SIG-M5 (cell line): ENCODE measurements at regions not wholly inside any gene's neighbourhood (a gene's known extent, or its start where the extent isn't known, plus 50 kb on each side); places are given as distances from the start of the nearest gene placed in this dataset.

Experiments used
- DNase-seq: peaks from one replicate; lab custom pipeline; 2025; lab: John Stamatoyannopoulos, UW

DNA sequence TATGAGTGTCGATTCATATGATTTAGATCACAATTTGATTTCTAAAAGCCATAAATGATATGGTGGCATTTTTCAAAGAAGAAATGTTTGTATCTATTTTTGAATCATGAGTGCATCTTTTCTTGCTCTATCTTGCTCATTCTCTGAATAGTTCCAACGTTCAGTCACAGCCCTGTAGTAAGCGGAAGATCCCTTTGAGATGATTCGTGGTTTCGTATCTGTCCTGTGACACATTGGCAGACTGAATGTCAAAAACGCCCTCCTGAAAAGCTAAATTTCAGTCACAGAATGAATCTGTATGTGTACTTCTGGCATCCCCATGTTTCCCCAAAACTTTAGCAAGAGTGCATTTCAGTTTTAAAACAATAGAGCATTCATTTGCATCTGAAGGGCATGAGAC is 1066.9 kb upstream of the TENM3 start:
- no peak for DNase-seq

DNA sequence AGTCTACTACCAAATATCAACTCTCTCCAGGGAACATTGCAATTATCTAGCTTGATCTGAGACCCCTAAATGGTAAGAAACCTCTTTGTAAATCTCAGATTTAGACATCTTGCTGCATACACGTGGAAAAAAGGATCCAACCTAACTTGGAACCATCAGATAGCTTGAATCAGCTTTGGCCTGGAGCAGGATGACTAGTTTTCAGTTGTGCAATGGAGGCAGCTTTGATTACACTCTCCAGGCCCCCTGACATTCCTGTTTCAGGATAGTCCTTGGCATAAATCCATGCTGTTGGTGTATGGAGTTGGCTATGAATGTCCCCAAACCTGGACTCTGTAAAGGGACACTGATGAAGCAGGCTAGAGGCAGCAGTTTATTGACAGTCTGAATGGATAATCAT is 1061.9 kb upstream of the TENM3 start:
- DNase-seq = no peak

DNA sequence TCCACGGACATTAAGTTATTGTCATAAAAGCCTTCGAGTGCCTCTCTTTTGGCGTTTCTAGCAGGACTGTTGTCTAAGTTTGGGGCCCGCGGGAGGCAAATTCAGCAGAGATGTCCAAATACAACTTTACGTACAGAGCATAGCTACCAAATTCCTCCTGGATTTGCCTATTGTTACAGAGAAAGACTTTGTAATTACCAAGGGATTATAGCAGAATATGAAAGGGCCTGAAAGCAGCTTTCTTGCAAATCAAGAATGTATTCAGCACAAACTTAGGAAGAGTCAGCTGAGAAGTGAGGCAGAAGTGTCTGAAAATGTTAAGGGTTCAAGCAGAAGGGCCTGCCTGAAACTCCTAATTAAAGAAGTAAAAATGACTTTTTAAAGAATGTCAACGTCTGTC is 1053.5 kb upstream of the TENM3 start:
- DNase-seq = no peak

DNA sequence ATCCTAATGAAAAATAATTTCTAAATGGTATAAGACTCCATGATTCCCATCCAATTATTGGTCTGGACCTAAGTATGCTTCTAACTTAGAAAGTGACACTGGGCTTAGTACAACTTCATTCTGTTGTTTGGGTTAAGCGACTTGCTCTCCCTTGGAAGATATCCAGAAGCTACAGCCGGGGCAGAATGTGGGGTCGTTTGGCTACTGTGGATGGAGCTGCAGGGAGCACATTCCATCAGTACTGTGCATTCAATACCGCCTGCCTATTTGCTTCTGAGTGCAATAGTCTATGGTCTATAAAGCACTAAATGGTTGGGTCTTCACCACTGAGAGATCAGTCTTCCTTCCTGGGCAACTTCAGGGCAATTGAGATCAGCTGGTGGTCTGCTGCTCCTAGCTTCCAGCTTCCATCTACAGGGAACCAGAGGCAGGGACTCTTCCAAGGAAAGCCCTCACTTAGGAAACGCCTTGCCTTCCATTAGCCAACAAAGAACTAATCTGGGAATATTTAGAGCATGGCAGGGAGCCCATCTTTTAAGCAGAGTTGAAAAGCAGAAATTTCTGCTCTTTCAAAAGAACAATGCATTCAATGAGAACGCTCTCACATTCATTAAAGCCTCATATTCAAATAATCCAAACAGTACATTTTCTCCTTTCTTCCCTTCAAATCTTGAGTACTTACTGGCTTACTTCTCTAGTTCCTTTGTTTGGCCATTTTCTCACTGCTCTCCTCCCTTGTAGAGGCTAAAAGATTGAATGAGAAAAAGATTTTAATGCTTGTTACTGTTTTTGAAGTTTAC is 1049.9 kb upstream of the TENM3 start:
- no peak for DNase-seq

DNA sequence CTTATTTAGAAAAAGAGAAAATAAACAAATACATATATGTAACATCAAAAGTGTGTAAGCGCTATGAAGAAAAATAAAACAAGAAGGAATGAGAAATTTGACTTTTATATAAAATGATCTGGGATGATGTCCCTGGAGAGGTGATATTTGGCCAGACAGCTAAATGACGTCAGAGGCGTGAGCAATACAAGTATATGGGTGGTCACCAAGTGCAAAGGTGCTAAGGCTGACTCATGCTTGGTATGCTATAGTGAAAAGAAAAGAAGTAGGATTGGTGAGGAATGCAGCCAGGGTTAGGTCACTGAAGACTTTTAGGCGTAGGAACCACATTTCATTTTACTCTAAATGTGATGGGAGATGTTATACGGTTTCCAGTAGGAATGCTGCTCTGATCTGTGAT is 1049.1 kb upstream of the TENM3 start:
- DNase-seq = no peak

DNA sequence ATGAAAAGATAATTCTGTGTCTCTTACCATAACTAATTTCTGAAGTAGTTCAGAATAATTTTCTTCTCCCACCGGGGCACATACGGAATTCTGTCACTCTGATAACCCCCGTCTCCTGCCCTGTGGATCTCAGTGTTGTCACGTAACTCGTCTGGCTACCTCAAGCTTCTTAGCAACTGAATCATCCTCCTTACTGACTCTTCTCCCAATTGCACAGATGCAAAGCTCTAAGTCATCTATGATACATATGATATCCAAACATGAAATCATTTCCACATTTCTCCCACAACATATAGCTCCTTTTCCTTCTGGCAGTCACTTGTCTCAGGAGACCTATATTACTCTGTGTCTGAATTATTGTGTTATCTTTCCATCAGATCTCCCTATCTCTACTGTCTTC is 1043.1 kb upstream of the TENM3 start:
- DNase-seq = no peak

DNA sequence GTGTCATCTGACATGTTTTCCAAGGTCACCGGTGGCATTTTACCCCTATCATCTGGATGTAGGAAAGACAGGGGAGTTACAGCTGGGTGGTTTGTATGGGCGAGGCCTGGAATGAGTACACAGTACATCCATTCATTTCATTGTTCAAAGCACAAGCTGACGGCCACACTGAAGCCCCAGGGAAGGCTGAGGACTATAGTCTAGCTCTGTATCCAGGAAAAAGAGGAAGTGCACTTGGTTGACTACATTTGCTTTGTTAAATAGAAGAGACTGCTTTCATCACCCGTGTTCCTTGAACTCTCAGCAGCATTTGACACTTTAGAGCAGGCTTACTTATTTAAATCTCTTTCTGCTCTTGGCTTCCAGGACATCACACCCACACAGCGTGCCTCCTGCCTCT is 1041.0 kb upstream of the TENM3 start:
- DNase-seq = no peak

DNA sequence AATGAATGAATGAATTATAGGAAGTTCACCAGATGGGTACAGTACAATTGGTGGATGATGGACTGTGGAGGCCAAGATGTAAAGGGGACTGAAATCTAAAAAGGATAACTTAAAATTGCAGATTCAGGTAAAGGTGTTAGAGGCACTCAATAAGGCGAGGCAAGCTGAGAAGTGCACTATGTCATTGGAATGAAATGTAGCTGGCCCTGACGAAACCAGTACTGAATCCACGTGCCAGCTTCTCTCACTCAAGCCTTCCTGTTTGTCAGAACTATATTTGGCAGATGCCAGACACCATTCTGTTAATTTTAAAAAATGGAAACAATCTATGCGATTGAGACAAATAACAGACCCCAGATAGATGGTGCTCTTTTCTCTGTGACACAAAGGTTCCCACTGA is 1039.1 kb upstream of the TENM3 start:
- DNase-seq = no peak

DNA sequence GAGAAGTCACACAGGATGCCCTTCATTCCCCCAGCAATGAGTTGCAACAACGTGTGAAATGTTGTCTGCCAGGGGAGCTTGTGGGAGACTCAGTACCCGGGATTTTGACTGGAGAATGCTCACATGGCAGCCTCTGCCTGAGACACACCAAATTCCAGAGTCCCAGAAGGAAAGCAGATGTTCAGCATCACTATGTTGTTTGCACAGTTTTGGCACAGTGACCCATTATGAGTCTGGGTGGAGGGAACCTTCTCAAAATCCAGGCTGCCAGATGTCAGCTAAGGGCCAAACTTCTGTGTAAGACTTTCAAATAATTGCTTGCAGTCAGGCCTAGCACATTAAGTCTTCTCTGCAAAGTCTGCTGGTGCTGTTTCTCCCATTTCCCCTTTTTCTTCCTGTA is 1029.7 kb upstream of the TENM3 start:
- no peak for DNase-seq

DNA sequence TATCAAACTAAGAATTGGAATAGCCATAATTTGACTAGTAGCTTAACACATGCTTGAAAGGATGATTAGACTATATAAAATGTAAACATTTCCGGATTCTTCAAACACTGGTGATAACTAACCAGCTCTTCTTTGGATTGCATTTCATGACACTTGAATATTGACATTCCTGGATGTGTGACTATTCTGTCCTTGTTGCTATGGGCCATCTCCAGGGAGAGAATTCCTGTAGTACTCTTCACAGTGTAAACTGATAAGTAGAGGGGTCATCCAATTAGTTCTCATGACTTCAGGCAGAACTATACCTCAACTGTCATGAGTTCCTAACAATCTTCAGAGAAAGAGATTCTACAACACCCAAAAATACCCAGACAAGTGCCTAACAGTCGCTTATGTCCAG is 1026.7 kb upstream of the TENM3 start:
- DNase-seq = no peak

DNA sequence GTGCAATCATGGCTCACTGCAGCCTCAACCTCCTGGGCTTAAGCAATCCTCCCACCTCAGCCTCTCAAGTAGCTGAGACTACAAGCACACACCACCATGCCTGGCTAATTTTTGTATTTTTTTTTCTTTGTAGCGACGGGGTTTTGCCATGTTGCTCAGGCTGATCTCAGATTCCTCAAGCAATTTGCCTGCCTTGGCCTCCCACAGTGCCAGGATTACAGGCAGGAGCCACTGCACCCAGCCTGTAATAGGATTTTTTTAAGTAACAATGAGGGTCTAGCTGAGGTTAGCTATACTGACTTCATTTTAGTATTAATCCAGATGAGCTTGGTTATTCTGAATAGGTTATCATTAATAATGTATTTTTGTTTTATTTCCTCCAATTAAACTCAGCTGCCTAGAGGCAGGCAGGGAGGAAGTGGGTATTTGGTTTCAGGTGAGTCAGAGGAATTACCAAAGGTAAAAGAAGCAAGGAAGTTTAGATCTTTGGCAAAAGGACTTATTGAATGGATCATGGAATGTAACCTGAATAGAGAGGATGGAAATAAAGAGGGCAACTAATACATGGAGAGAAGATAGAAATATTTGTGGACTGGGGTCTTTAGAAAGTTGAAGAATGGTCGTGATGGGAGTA is 1023.3 kb upstream of the TENM3 start:
- DNase-seq = no peak

DNA sequence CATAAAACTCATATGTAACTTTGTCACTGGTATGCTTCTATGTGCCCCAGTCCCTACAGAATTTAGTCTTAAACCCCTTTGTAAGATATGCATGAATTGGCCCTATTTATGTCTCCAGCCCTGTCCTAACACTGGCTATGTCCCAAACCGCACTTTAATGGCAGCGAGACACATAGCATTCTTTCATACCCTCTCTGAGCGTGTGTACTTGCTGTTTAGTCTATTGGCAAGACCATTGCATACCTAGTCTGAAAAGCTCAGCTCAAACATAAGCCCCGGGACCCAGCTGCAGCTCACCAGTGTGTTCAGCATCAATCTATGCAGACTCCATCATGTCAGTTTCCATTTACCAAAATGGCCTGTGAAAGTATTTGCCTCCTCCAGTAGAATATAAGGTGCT is 1018.4 kb upstream of the TENM3 start:
- no peak for DNase-seq

DNA sequence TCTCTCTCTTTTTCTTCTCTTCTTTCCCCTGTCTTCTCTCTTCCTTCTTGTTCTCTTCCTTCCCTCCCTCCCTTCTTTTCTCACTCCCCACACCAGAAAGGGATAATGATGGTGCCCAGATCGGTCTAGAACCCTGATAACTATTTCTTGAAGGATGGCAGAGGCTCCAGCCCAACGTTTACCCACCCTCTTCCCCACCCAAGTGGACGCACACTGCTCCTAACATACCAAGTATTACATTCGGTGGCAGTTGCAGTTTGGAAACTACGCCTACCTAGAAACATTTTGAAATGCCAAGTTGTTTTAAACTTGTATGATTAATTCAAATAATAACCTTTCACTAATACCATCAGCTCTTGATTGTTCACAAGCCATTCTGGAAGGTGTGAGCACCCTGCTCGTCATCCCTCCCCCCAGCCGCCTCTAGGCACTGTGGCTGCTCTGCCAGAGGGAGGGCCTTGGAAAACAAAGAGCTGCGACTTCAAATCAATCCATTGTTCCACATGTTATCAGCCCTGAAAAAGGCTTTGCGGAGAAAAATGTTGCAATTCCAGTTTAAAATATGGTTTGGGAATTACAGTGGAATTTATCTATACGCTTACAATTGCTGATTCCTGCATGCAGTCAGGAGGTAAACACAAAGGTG is 1017.5 kb upstream of the TENM3 start:
- no peak for DNase-seq

DNA sequence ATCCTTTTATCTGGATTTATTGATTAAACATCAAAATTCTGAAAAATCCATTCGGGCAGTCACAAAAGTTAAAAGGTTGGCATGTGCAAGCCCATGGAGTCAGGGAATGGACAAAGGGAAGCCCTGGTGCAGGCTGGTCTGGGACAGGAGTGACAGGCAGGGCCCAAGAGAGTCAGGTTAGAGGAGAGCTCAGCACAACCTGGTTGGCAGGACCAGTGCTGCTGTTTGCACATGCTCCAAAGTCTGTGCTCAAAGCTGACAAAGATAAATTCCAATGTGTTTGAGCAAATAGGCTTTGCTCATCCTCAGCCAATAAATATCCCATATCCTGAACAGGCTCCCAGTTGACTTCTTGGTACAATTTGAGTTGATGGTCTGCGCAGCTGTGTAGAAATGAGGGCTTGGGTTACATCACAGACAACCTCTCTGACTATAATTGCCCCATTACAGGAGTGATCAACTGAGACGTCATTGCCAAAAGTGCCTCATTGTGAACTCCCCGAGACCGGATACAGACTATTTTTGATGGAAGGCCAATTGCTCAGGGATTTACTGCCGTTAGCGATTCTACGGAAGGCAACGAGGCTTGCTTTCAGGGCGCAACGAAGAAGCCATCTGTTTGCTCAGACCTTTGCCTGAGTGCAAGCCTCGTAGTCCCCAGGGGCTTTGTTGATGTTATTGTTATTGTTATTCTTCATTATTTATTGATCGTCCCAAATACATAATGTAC is 1008.1 kb upstream of the TENM3 start:
- DNase-seq = no peak

DNA sequence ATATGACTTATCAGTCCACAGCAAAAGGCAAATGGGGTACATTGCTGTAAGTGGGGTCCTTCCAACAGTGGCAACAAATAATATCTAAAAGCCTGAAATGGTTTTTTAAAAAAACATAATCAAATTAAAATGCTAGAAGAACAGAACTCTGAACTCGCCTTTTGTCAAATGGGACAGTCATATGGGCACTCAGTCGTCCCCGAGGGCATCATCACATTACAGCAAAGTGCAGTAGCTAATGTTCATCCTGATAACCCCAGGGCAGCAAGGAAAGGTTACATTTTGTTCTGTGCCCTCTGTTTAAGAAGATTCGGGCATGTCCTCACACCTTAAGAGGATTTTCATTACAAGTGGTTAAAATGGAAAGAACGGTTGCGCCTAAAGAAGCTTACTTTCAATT is 997.9 kb upstream of the TENM3 start:
- DNase-seq = no peak

DNA sequence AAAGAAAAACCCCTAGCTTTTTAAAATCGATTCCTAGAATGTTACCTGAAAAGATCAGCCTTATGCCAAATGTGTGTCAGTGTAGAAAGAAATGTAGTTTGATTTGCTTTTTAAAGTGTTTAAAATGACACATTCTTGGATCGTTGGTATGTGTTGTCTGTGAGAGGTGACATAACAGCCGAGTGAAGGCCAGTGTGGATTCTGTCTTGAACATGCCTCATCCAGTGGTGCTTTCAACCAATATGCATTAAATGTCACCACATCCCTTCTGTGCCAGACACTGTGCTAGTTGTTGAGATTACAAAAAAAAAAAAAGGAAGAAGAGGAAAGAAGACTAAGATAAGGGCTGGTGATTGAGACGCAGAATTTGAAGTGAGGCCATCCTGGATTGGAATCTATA is 994.2 kb upstream of the TENM3 start:
- DNase-seq = no peak

DNA sequence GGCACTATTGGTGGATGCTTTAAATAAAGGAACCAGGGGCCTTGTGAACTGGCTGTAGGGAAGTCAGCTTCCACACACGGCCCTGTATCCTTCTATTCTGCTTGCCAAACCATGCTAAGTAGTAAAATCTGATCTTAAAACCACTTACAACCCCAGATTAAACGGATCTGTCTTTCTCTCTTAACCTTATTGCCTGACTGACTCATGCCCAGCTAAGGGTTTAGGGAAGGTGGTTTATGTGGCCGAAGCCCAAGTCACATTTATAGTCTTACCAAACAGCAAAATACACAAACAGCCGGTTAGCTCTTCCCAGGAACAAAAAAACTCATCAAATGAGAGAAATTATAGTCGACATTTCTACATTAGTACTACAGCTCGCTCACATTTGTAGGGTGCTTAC is 988.4 kb upstream of the TENM3 start:
- DNase-seq = no peak

DNA sequence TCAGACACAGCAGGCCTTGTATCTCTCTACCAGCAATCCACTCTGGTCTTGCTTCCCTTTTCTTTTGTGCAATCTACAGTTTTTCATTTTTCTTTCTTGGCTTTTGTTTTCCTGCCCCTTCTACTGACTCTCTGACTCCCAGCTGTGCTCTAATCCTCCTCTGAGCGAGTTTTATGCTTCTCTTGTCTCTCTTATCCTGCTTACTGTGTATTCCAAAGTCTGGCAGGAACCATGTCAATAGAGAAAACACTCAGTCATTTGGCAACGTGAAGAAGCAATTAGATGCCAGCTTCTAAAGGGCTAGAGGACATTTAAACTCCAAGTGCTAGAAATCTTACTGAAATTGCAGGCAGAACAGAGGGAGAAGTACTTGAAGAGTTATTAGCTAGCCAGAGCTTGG is 984.6 kb upstream of the TENM3 start:
- DNase-seq = no peak

DNA sequence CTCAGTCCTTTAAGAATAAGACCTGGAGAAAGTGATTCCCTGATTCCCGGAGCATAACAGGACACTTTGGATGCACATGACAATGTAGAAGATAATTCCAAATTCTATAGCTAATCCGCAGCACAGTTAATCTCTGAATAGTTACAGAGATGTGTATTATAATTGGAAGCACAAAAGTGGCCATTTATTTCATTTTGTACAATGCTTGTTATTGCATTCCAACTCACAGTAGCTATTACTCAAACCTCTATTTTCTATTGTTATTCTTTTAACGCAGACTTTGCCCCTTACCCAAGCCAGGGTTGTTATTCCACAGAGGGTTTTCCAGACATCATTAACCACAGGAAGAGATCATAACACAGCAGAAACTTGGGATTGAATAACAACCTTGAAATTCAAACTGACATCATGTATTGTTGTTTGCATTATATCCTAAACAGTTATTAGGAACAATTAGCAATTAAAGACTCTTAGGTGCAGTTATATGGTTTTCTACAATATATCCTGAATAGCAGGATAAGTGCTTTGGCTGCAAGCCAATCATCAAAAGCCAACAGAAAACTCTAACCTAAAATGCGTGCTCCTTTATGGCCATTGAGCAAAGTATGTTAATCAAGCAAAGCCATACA is 984.0 kb upstream of the TENM3 start:
- no peak for DNase-seq

DNA sequence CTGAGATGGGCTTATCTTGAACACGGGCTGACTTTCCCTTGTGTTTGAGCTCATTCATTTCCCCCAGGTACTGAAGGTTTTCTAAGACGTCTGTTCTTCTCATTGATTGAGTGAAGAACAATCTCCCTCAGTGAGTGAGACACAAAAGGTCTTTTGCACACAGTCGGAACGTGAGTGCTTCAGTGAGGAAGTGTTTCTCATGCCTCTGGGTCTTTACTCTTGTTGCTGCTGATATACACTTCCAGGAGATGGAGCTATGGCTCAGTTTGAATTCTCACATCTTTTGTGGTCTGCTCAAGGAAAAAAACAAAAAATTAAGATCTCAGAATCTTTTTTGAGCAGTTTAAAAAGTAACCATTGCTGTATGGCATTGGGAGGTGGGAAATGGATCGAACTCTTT is 981.9 kb upstream of the TENM3 start:
- DNase-seq = no peak

DNA sequence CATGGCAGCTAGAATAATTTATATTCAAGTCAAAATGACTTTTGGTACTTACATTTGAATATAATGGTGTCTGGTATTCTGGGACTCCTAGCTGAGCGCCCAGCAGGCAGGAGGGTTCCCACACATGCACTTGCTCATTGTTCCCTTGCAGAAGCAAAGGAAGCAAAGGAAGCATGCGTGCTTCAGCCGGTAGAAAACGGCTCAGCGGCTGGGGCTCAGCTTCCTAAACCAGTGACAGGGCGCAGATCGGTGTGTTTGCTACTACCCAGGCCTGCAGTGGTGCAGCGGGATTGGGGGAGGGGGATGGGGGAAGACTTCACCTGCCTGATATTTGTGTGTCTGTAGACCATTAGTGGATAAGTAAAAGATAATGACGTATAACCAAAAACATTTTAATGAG is 978.3 kb upstream of the TENM3 start:
- DNase-seq = no peak

DNA sequence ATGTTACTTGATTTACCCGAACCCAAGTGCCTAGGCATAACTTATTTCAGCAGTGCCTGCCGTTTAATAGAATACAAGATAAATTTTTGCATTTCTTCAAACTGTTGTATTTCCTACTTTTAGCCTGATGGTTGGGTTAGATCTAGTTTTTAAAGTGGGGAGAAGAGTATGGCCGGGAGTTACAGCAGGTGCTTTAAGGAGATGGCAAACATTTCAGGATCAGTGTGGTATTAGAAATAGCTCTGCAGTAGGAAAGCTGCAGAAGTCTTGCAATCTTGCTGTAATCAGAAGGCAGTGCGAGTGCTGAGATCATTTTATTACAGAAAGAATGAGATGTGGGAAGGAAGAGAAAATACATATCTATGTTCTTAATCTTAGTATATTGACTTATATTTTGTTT is 977.8 kb upstream of the TENM3 start:
- DNase-seq = no peak
